Liver (tissue), 3 donors: ENCODE measurements at regions not wholly inside any gene's neighbourhood (a gene's known extent, or its start where the extent isn't known, plus 50 kb on each side); places are given as distances from the start of the nearest gene placed in this dataset.

Experiments used
- EGR1 ChIP-seq, 2 donors: IDR thresholded peaks; 2 replicates each; pipeline ENCODE4 v1.6.1; 2016 to 2018; ENCODE audit warnings: antibody characterized with exemption in 2 of 2, low read depth in 2 of 2
- RAD21 ChIP-seq, 2 donors: IDR thresholded peaks; 2 replicates each; pipeline ENCODE4 v1.6.1; 2016; ENCODE audit warnings: antibody characterized with exemption in 2 of 2, mild to moderate bottlenecking in 2 of 2
- TF ChIP-seq, protein P1 (sequence below): fragments of 150-350 bp; IDR thresholded peaks from 2 replicates; pipeline ENCODE4 v1.5.1; 2017; ENCODE audit warnings: improper control_type of control experiment, low read depth, low read length; ENCODE audit not compliant: missing input control
- TF ChIP-seq, protein P2 (sequence below): IDR thresholded peaks from 2 replicates; pipeline ENCODE4 v1.6.1; 2016; ENCODE audit warnings: antibody characterized with exemption
- donor health status: healthy.
- donor health status: healthy.

GRCh38 chr21:16667395-16667794, 845.4 kb upstream of the CXADR start:
- TF ChIP-seq, protein P1, sequence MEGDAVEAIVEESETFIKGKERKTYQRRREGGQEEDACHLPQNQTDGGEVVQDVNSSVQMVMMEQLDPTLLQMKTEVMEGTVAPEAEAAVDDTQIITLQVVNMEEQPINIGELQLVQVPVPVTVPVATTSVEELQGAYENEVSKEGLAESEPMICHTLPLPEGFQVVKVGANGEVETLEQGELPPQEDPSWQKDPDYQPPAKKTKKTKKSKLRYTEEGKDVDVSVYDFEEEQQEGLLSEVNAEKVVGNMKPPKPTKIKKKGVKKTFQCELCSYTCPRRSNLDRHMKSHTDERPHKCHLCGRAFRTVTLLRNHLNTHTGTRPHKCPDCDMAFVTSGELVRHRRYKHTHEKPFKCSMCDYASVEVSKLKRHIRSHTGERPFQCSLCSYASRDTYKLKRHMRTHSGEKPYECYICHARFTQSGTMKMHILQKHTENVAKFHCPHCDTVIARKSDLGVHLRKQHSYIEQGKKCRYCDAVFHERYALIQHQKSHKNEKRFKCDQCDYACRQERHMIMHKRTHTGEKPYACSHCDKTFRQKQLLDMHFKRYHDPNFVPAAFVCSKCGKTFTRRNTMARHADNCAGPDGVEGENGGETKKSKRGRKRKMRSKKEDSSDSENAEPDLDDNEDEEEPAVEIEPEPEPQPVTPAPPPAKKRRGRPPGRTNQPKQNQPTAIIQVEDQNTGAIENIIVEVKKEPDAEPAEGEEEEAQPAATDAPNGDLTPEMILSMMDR: no peak
- no peak for TF ChIP-seq EGR1 (IDR thresholded peaks at IDR 0.05; ENCODE audit: low read depth in 2 of 2)
- no peak for TF ChIP-seq RAD21 (IDR thresholded peaks at IDR 0.05)
- TF ChIP-seq, protein P2, sequence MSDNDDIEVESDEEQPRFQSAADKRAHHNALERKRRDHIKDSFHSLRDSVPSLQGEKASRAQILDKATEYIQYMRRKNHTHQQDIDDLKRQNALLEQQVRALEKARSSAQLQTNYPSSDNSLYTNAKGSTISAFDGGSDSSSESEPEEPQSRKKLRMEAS: no peak
